SK-N-MC (cell line): ENCODE measurements at regions not wholly inside any gene's neighbourhood (a gene's known extent, or its start where the extent isn't known, plus 50 kb on each side); places are given as distances from the start of the nearest gene placed in this dataset.

Experiments
- EZH2 ChIP-seq: fragments of 200-600 bp; sonication (generic); IDR thresholded peaks from one replicate; pipeline ENCODE4 v1.6.1; 2017; ENCODE audit warnings: antibody characterized with exemption
- POLR2AphosphoS5 ChIP-seq: IDR thresholded peaks from 2 replicates; pipeline ENCODE4 v1.6.1; 2012; ENCODE audit warnings: mild to moderate bottlenecking, low read depth, low read length, borderline replicate concordance

GRCh38 chr6:121887724-121888123, 452.3 kb downstream of the GJA1 start:
- TF ChIP-seq EZH2 (no peak), POLR2AphosphoS5 (no peak)
